ENCODE measurements at regions not wholly inside any gene's neighbourhood (a gene's known extent, or its start where the extent isn't known, plus 50 kb on each side); places are given as distances from the start of the nearest gene placed in this dataset.
"Not testable (repeated sequence)": the region's sequence is repeated elsewhere in the genome, so short reads cannot be mapped to it uniquely, and the experiment has no call there.

DNA sequence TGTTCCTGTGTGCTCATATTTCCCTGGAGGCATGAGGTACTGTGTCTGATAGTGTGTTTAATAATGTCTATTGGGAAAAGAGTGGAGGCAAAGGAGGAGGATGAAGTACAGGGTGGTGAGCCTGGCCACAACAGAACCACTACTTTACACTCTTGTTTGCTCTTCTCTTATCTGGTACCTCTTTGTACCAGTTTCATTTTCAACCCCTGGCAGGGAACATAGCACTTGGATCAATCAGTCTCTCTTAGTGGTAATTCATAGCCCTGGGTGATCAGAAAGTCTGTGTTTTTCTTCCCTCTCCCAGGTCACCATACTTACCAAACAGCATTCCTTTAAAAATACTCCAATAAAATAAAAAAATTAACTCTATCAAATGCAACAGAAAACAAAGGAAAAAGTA lies 105.4 kb downstream of the DMRT2 start:
- H3K9me3 ChIP-seq (ENCODE audit: control insufficient read depth in 2 of 2, insufficient read depth in 1 of 2, low read depth in 1 of 2, low read length in 1 of 2), result no peaks in the 10 kb centered on the region
- no peak overlapping the region for H3K4me3 ChIP-seq (ENCODE audit: low read depth in 1 of 2, low read length in 2 of 2)
- no peaks in the 10 kb centered on the region for H3K36me3 ChIP-seq (ENCODE audit: control insufficient read depth in 2 of 2, insufficient read depth in 2 of 2, low read length in 1 of 2)
- no peaks in the 10 kb centered on the region for H3K4me1 ChIP-seq (ENCODE audit: control insufficient read depth in 2 of 2, insufficient read depth in 2 of 2, low read length in 1 of 2)
- H3K27me3 ChIP-seq (ENCODE audit: control insufficient read depth in 1 of 2, insufficient read depth in 2 of 2, low read length in 2 of 2), result no peaks in the 10 kb centered on the region
- no peak overlapping the region for H3K27ac ChIP-seq (ENCODE audit: low read depth in 2 of 2, low read length in 1 of 2)

DNA sequence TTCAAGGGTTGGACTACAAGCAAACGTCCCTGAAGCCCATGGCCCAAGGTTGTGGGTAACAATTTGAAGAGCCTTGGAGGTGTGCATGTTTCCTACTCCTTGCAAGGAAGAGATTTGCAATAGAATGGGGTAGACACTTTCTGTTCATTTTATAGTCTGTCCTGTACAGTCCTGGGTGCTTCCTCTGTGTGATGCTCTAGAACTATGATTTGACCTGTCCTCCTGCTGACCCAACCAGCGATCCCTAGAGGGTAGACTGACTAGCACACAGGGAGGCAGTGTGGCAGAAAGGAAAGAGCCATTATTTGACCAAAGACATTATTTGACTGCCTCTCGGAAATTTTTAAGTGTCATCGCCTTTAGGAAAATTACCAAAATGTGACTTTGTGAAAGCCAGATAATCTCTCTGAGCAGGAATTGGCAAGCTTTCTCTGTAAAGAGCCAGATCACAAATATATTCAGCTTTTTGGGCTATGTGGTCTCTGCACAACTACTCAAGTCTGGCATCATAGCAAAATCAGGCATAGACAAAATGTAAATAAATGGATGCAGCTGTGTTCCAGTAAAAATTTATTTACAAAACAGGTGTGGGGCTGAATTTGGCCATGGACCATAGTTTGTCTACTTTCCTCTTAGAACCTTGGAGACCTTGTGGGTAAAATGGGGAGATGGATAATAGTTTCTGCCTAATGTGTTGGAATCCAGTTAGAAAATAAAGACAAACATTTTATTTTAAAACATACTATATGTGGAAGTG lies 106.8 kb downstream of the DMRT2 start:
- Histone ChIP-seq H3K4me1 (ENCODE audit: control insufficient read depth in 2 of 2, insufficient read depth in 2 of 2, low read length in 1 of 2) (no peaks in the 10 kb centered on the region), H3K27ac (ENCODE audit: low read depth in 2 of 2, low read length in 1 of 2) (no peak overlapping the region), H3K4me3 (ENCODE audit: low read depth in 1 of 2, low read length in 2 of 2) (no peak overlapping the region), H3K27me3 (ENCODE audit: control insufficient read depth in 1 of 2, insufficient read depth in 2 of 2, low read length in 2 of 2) (no peaks in the 10 kb centered on the region), H3K36me3 (ENCODE audit: control insufficient read depth in 2 of 2, insufficient read depth in 2 of 2, low read length in 1 of 2) (no peaks in the 10 kb centered on the region), H3K9me3 (ENCODE audit: control insufficient read depth in 2 of 2, insufficient read depth in 1 of 2, low read depth in 1 of 2, low read length in 1 of 2) (no peaks in the 10 kb centered on the region)
- WGBS, 2 donors, result 54 to 80% methylated on average over 4 of the region's 4 CpGs

GRCh38 chr9:1157836-1158235 lies 107.7 kb downstream of the DMRT2 start:
- WGBS, 2 donors, result 44 to 67% methylated on average over 1 of the region's 1 CpG
- no peak overlapping the region for H3K27ac ChIP-seq (ENCODE audit: low read depth in 2 of 2, low read length in 1 of 2)
- H3K9me3 ChIP-seq (ENCODE audit: control insufficient read depth in 2 of 2, insufficient read depth in 1 of 2, low read depth in 1 of 2, low read length in 1 of 2), result no peaks in the 10 kb centered on the region
- no peaks in the 10 kb centered on the region for H3K27me3 ChIP-seq (ENCODE audit: control insufficient read depth in 1 of 2, insufficient read depth in 2 of 2, low read length in 2 of 2)
- H3K4me3 ChIP-seq (ENCODE audit: low read depth in 1 of 2, low read length in 2 of 2), result no peak overlapping the region
- H3K4me1 ChIP-seq (ENCODE audit: control insufficient read depth in 2 of 2, insufficient read depth in 2 of 2, low read length in 1 of 2), result no peaks in the 10 kb centered on the region
- no peaks in the 10 kb centered on the region for H3K36me3 ChIP-seq (ENCODE audit: control insufficient read depth in 2 of 2, insufficient read depth in 2 of 2, low read length in 1 of 2)

DNA sequence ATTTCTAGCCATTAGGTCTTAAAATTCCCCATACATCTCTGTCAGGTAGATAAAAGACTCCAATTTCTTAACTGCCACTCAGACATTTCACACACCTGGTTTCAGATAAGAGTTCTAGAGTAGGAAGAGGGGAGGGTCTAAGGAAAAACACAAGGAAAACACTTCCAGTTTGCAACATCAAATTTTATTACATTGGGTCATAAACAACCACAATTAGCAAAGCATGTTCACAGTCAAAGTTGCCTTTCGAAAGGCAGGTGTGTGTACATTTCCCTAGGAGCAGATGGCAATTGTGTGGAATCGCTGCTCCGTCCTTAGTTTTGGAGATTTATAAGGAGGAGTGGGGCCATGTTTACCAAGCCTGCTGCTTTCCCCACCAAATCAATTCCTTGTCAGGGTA lies 120.8 kb downstream of the DMRT2 start:
- Histone ChIP-seq H3K36me3 (ENCODE audit: control insufficient read depth in 2 of 2, insufficient read depth in 2 of 2, low read length in 1 of 2) (no peaks in the 10 kb centered on the region), H3K9me3 (ENCODE audit: control insufficient read depth in 2 of 2, insufficient read depth in 1 of 2, low read depth in 1 of 2, low read length in 1 of 2) (peaks cover 0 to 4% of the 10 kb centered on the region in 2 donors), H3K27ac (ENCODE audit: low read depth in 2 of 2, low read length in 1 of 2) (no peak overlapping the region), H3K4me1 (ENCODE audit: control insufficient read depth in 2 of 2, insufficient read depth in 2 of 2, low read length in 1 of 2) (peaks cover 0 to 3% of the 10 kb centered on the region in 2 donors), H3K4me3 (ENCODE audit: low read depth in 1 of 2, low read length in 2 of 2) (no peak overlapping the region), H3K27me3 (ENCODE audit: control insufficient read depth in 1 of 2, insufficient read depth in 2 of 2, low read length in 2 of 2) (no peaks in the 10 kb centered on the region)
- 77 to 88% methylated on average over 3 of the region's 3 CpGs for WGBS, 2 donors

DNA sequence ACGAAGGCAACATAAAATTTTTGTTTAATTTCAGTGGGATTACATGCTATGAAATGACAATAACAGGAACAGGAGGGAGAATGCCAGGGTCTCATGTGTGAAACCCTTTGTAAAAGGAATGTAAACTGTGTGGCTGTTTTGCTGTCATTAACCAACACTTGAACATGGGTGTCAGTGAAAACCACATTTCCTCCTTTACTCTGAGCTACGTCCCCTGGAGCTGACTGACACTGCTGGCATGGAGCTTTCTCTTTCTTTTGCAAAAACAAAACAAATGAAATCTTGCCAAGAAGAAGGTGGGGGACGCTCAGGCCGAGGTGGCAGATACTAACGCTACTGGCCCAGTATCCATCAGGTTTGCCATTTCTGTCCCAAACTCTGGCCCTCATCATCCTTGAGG lies 121.4 kb downstream of the DMRT2 start:
- 57 to 63% methylated on average over 5 of the region's 5 CpGs for WGBS, 2 donors
- H3K27ac ChIP-seq (ENCODE audit: low read depth in 2 of 2, low read length in 1 of 2), result no peak overlapping the region
- H3K4me1 ChIP-seq (ENCODE audit: control insufficient read depth in 2 of 2, insufficient read depth in 2 of 2, low read length in 1 of 2), result peaks cover 0 to 3% of the 10 kb centered on the region in 2 donors
- no peak overlapping the region for H3K4me3 ChIP-seq (ENCODE audit: low read depth in 1 of 2, low read length in 2 of 2)
- no peaks in the 10 kb centered on the region for H3K36me3 ChIP-seq (ENCODE audit: control insufficient read depth in 2 of 2, insufficient read depth in 2 of 2, low read length in 1 of 2)
- no peaks in the 10 kb centered on the region for H3K27me3 ChIP-seq (ENCODE audit: control insufficient read depth in 1 of 2, insufficient read depth in 2 of 2, low read length in 2 of 2)
- H3K9me3 ChIP-seq (ENCODE audit: control insufficient read depth in 2 of 2, insufficient read depth in 1 of 2, low read depth in 1 of 2, low read length in 1 of 2), result peaks cover 0 to 4% of the 10 kb centered on the region in 2 donors

DNA sequence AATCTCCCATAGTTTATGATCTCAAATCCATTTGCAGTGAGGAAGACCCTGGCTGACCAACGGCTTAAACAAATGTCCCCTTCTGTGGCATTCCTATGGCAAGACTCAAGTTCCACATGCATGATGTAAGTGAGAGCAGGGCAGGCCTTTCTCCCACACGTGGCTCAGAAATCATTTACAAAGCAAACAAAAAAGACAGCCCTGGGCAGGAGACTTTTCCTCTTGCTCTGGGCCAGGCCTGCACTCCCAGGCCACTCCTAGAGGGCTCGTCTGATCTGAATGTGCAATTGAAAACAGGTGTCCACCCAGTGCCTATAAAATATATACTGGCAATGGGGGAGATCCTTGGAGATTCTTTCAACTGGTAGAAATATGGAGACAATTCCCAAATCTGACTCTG lies 123.1 kb downstream of the DMRT2 start:
- Histone ChIP-seq H3K9me3 (ENCODE audit: control insufficient read depth in 2 of 2, insufficient read depth in 1 of 2, low read depth in 1 of 2, low read length in 1 of 2) (peaks cover 0 to 4% of the 10 kb centered on the region in 2 donors), H3K36me3 (ENCODE audit: control insufficient read depth in 2 of 2, insufficient read depth in 2 of 2, low read length in 1 of 2) (no peaks in the 10 kb centered on the region), H3K27me3 (ENCODE audit: control insufficient read depth in 1 of 2, insufficient read depth in 2 of 2, low read length in 2 of 2) (no peaks in the 10 kb centered on the region), H3K4me1 (ENCODE audit: control insufficient read depth in 2 of 2, insufficient read depth in 2 of 2, low read length in 1 of 2) (peaks cover 0 to 3% of the 10 kb centered on the region in 2 donors), H3K4me3 (ENCODE audit: low read depth in 1 of 2, low read length in 2 of 2) (no peak overlapping the region), H3K27ac (ENCODE audit: low read depth in 2 of 2, low read length in 1 of 2) (no peak overlapping the region)
- WGBS, 2 donors, result 29 to 31% methylated on average over 3 of the region's 3 CpGs

GRCh38 chr9:1173993-1174392 lies 123.8 kb downstream of the DMRT2 start:
- peaks cover 0 to 4% of the 10 kb centered on the region in 2 donors for H3K9me3 ChIP-seq (ENCODE audit: control insufficient read depth in 2 of 2, insufficient read depth in 1 of 2, low read depth in 1 of 2, low read length in 1 of 2)
- H3K36me3 ChIP-seq (ENCODE audit: control insufficient read depth in 2 of 2, insufficient read depth in 2 of 2, low read length in 1 of 2), result no peaks in the 10 kb centered on the region
- no peak overlapping the region for H3K4me3 ChIP-seq (ENCODE audit: low read depth in 1 of 2, low read length in 2 of 2)
- WGBS, 2 donors, result 62% methylated on average over 6 of the region's 6 CpGs
- peaks cover 0 to 3% of the 10 kb centered on the region in 2 donors for H3K4me1 ChIP-seq (ENCODE audit: control insufficient read depth in 2 of 2, insufficient read depth in 2 of 2, low read length in 1 of 2)
- no peak overlapping the region for H3K27ac ChIP-seq (ENCODE audit: low read depth in 2 of 2, low read length in 1 of 2)
- no peaks in the 10 kb centered on the region for H3K27me3 ChIP-seq (ENCODE audit: control insufficient read depth in 1 of 2, insufficient read depth in 2 of 2, low read length in 2 of 2)

DNA sequence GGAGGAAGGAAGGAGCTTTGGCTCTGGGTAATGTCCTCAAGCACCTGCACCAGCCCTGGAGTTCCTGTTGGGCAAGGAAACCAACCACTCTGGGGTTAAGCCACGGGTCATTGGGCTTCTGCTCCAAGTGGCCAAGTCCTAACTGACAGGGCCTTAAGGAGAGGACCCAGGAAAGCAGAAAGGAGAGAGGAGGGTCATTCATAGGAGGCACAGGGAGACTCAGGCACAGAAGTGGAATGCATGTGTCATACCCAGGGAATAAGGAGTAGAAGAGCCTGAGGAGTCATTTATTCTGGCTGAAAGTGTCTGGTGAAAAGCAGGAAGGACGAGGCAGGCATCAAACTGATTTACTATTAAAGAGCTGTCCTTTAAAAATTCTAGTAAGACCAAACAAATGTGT lies 129.2 kb downstream of the DMRT2 start:
- 47 to 54% methylated on average over 2 of the region's 2 CpGs for WGBS, 2 donors
- no peak overlapping the region for H3K4me3 ChIP-seq (ENCODE audit: low read depth in 1 of 2, low read length in 2 of 2)
- no peaks in the 10 kb centered on the region for H3K9me3 ChIP-seq (ENCODE audit: control insufficient read depth in 2 of 2, insufficient read depth in 1 of 2, low read depth in 1 of 2, low read length in 1 of 2)
- no peaks in the 10 kb centered on the region for H3K4me1 ChIP-seq (ENCODE audit: control insufficient read depth in 2 of 2, insufficient read depth in 2 of 2, low read length in 1 of 2)
- no peak overlapping the region for H3K27ac ChIP-seq (ENCODE audit: low read depth in 2 of 2, low read length in 1 of 2)
- H3K27me3 ChIP-seq (ENCODE audit: control insufficient read depth in 1 of 2, insufficient read depth in 2 of 2, low read length in 2 of 2), result no peaks in the 10 kb centered on the region
- H3K36me3 ChIP-seq (ENCODE audit: control insufficient read depth in 2 of 2, insufficient read depth in 2 of 2, low read length in 1 of 2), result no peaks in the 10 kb centered on the region

DNA sequence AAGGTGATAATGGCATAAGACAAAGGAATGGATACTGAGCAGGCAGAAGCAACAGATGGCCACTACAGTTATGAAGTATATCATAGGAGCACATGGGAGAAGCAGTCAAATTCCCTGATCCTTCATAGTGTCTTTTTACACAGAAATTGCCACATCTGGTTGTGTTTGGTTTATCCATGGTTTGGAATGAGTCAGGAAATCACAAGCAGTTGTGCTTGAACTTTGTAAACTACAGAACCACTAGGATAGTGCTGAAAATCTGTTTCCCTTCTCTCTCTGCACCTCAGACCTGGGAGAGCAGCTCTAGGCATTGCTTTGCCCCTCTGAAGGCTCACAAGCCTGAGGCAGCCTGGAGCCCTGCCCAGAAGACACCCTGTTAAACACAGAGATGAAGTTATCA lies 134.0 kb downstream of the DMRT2 start:
- Histone ChIP-seq H3K4me1 (ENCODE audit: control insufficient read depth in 2 of 2, insufficient read depth in 2 of 2, low read length in 1 of 2) (no peaks in the 10 kb centered on the region), H3K27me3 (ENCODE audit: control insufficient read depth in 1 of 2, insufficient read depth in 2 of 2, low read length in 2 of 2) (no peaks in the 10 kb centered on the region), H3K36me3 (ENCODE audit: control insufficient read depth in 2 of 2, insufficient read depth in 2 of 2, low read length in 1 of 2) (no peaks in the 10 kb centered on the region), H3K27ac (ENCODE audit: low read depth in 2 of 2, low read length in 1 of 2) (no peak overlapping the region), H3K9me3 (ENCODE audit: control insufficient read depth in 2 of 2, insufficient read depth in 1 of 2, low read depth in 1 of 2, low read length in 1 of 2) (peaks cover 3 to 5% of the 10 kb centered on the region in 2 donors), H3K4me3 (ENCODE audit: low read depth in 1 of 2, low read length in 2 of 2) (no peak overlapping the region)

GRCh38 chr9:1187137-1187536 lies 137.0 kb downstream of the DMRT2 start:
- WGBS, 2 donors, result 80 to 88% methylated on average over 9 of the region's 9 CpGs
- H3K4me3 ChIP-seq (ENCODE audit: low read depth in 1 of 2, low read length in 2 of 2); H3K27ac ChIP-seq (ENCODE audit: low read depth in 2 of 2, low read length in 1 of 2); H3K27me3 ChIP-seq (ENCODE audit: control insufficient read depth in 1 of 2, insufficient read depth in 2 of 2, low read length in 2 of 2); H3K9me3 ChIP-seq (ENCODE audit: control insufficient read depth in 2 of 2, insufficient read depth in 1 of 2, low read depth in 1 of 2, low read length in 1 of 2); H3K4me1 ChIP-seq (ENCODE audit: control insufficient read depth in 2 of 2, insufficient read depth in 2 of 2, low read length in 1 of 2); H3K36me3 ChIP-seq (ENCODE audit: control insufficient read depth in 2 of 2, insufficient read depth in 2 of 2, low read length in 1 of 2): not testable (repeated sequence)
